ENCODE measurements at regions not wholly inside any gene's neighbourhood (a gene's known extent, or its start where the extent isn't known, plus 50 kb on each side); places are given as distances from the start of the nearest gene placed in this dataset.

- TF ChIP-seq CTCF (IDR thresholded peaks at IDR 0.05) (no peak), POLR2AphosphoS5 (IDR thresholded peaks at IDR 0.05) (no peak)
These were observed 119.9 kb downstream of the FOXD1 start for GRCh38 chr5:73328640-73329039.

All from stomach (tissue), 4 donors.